H9 (cell line): ENCODE measurements at regions not wholly inside any gene's neighbourhood (a gene's known extent, or its start where the extent isn't known, plus 50 kb on each side); places are given as distances from the start of the nearest gene placed in this dataset.

Source experiments
- DNase-seq: peaks from one replicate; pipeline ENCODE4 v3.0.0-alpha.2; 2017
- H2AFZ ChIP-seq: one replicate; pipeline ENCODE4 v1.6.1; 2013; ENCODE audit warnings: mild to moderate bottlenecking, low read length, control low read depth, moderate library complexity
- H2AK5ac ChIP-seq: 2 replicates; pipeline ENCODE4 v1.6.1; 2013; ENCODE audit warnings: low read length, control low read depth, mixed read lengths; ENCODE audit not compliant: insufficient read length
- H2BK120ac ChIP-seq: one replicate; pipeline ENCODE4 v1.6.1; 2013; ENCODE audit warnings: low read depth, mild to moderate bottlenecking, low read length, control low read depth, inconsistent platforms; ENCODE audit not compliant: poor library complexity, severe bottlenecking
- H2BK12ac ChIP-seq: 2 replicates; pipeline ENCODE4 v1.6.1; 2013; ENCODE audit warnings: low read length, control low read depth, mixed read lengths, low read depth; ENCODE audit not compliant: insufficient read length
- H2BK15ac ChIP-seq: 2 replicates; pipeline ENCODE4 v1.6.1; 2013; ENCODE audit warnings: low read depth, low read length, control low read depth
- H2BK20ac ChIP-seq: one replicate; pipeline ENCODE4 v1.6.1; 2013; ENCODE audit warnings: low read depth, mild to moderate bottlenecking, low read length, control low read depth, inconsistent platforms; ENCODE audit not compliant: poor library complexity, severe bottlenecking
- H2BK5ac ChIP-seq: 2 replicates; pipeline ENCODE4 v1.6.1; 2013; ENCODE audit warnings: low read length, control low read depth, mixed read lengths; ENCODE audit not compliant: insufficient read length
- H3K14ac ChIP-seq: 2 replicates; pipeline ENCODE4 v1.6.1; 2013; ENCODE audit warnings: low read length, control low read depth; ENCODE audit not compliant: insufficient read depth
- H3K18ac ChIP-seq: 2 replicates; pipeline ENCODE4 v1.6.1; 2013; ENCODE audit warnings: low read depth, mild to moderate bottlenecking, mixed read lengths, low read length, control low read depth; ENCODE audit not compliant: insufficient read length
- H3K23ac ChIP-seq: 2 replicates; pipeline ENCODE4 v1.6.1; 2013; ENCODE audit warnings: low read length, control low read depth, mixed read lengths, low read depth; ENCODE audit not compliant: insufficient read length
- H3K23me2 ChIP-seq: 2 replicates; pipeline ENCODE4 v1.6.1; 2013; ENCODE audit warnings: low read depth, mild to moderate bottlenecking, mixed read lengths, low read length, control low read depth; ENCODE audit not compliant: insufficient read length, poor library complexity, severe bottlenecking
- H3K27ac ChIP-seq: 2 replicates; pipeline ENCODE4 v1.5.1; 2013; ENCODE audit warnings: low read length, control low read depth, mixed read lengths, low read depth; ENCODE audit not compliant: insufficient read length
- H3K27me3 ChIP-seq: 2 replicates; pipeline ENCODE4 v1.6.1; 2013; ENCODE audit warnings: low read length, control low read depth, inconsistent platforms; ENCODE audit not compliant: insufficient read depth
- H3K4ac ChIP-seq: 2 replicates; pipeline ENCODE4 v1.6.1; 2013; ENCODE audit warnings: low read depth, mild to moderate bottlenecking, control low read depth, inconsistent platforms, low read length, moderate library complexity
- H3K4me1 ChIP-seq: 2 replicates; pipeline ENCODE4 v1.6.1; 2013; ENCODE audit warnings: low read length, control low read depth, inconsistent platforms; ENCODE audit not compliant: insufficient read depth
- H3K4me2 ChIP-seq: 2 replicates; pipeline ENCODE4 v1.6.1; 2013; ENCODE audit warnings: low read length, control low read depth, mixed read lengths; ENCODE audit not compliant: insufficient read length, insufficient read depth
- H3K56ac ChIP-seq: 2 replicates; pipeline ENCODE4 v1.6.1; 2013; ENCODE audit warnings: low read depth, mild to moderate bottlenecking, mixed read lengths, low read length, control low read depth; ENCODE audit not compliant: insufficient read length
- H3K79me1 ChIP-seq: 2 replicates; pipeline ENCODE4 v1.6.1; 2013; ENCODE audit warnings: low read depth, mild to moderate bottlenecking, moderate library complexity, low read length, control low read depth, inconsistent platforms; ENCODE audit not compliant: insufficient read depth, poor library complexity, severe bottlenecking
- H3K79me2 ChIP-seq: 2 replicates; pipeline ENCODE4 v1.6.1; 2013; ENCODE audit warnings: low read length, control low read depth, inconsistent platforms; ENCODE audit not compliant: insufficient read depth
- H3K9ac ChIP-seq: 2 replicates; pipeline ENCODE4 v1.6.1; 2013; ENCODE audit warnings: low read length, control low read depth, mixed read lengths; ENCODE audit not compliant: insufficient read length; ENCODE audit errors: extremely low read depth
- H3K9me3 ChIP-seq: one replicate; pipeline ENCODE4 v1.6.1; 2013; ENCODE audit warnings: low read depth, low read length, inconsistent platforms; ENCODE audit not compliant: control insufficient read depth
- H3T11ph ChIP-seq: one replicate; pipeline ENCODE4 v1.6.1; 2013; ENCODE audit warnings: mild to moderate bottlenecking, low read length, control low read depth, inconsistent platforms
- H4K20me1 ChIP-seq: one replicate; pipeline ENCODE4 v1.6.1; 2013; ENCODE audit not compliant: control insufficient read depth, insufficient read length, insufficient read depth
- H4K5ac ChIP-seq: 2 replicates; pipeline ENCODE4 v1.6.1; 2013; ENCODE audit warnings: low read depth, mild to moderate bottlenecking, mixed read lengths, low read length, control low read depth; ENCODE audit not compliant: insufficient read length
- H4K8ac ChIP-seq: replicated peaks from 2 replicates; pipeline ENCODE4 v1.6.1; 2013; ENCODE audit warnings: low read length, control low read depth, mixed read lengths, low read depth; ENCODE audit not compliant: insufficient read length
- H4K91ac ChIP-seq: 2 replicates; pipeline ENCODE4 v1.6.1; 2013; ENCODE audit warnings: low read depth, mild to moderate bottlenecking, moderate library complexity, mixed read lengths, low read length, control low read depth; ENCODE audit not compliant: insufficient read length
- H3K27ac Mint-ChIP-seq, 3 experiments: 2 replicates in 2 of 3; 3 replicates in 1 of 3; pipeline ENCODE4 v1.8.0; 2020 to 2021; ENCODE audit warnings: mixed read lengths in 3 of 3, mild to moderate bottlenecking in 1 of 3, moderate library complexity in 1 of 3
- H3K27me3 Mint-ChIP-seq: 2 replicates; pipeline ENCODE4 v1.8.0; 2021; ENCODE audit warnings: low read depth, mild to moderate bottlenecking, moderate library complexity, mixed read lengths
- H3K36me3 Mint-ChIP-seq, 3 experiments: 2 replicates in 2 of 3; 3 replicates in 1 of 3; pipeline ENCODE4 v1.8.0; 2020 to 2021; ENCODE audit warnings: low read depth in 3 of 3, mixed read lengths in 3 of 3; ENCODE audit not compliant: insufficient read depth in 1 of 3
- H3K4me1 Mint-ChIP-seq, 2 experiments: 2 replicates each; pipeline ENCODE4 v1.8.0; 2020; ENCODE audit warnings: mixed read lengths in 2 of 2
- H3K4me3 Mint-ChIP-seq, 2 experiments: 2 replicates in 1 of 2; 3 replicates in 1 of 2; pipeline ENCODE4 v1.8.0; 2020 to 2021; ENCODE audit warnings: mild to moderate bottlenecking in 2 of 2, mixed read lengths in 2 of 2, moderate library complexity in 1 of 2
- H3K9me3 Mint-ChIP-seq, 2 experiments: 2 replicates in 1 of 2; 3 replicates in 1 of 2; pipeline ENCODE4 v1.8.0; 2020; ENCODE audit warnings: mild to moderate bottlenecking in 2 of 2, mixed read lengths in 2 of 2, moderate library complexity in 1 of 2
- CTCF ChIP-seq: fragments of 200-600 bp; sonication (generic); conservative IDR thresholded peaks from 3 replicates; pipeline ENCODE4 v1.8.0; 2021; ENCODE audit warnings: antibody characterized with exemption, mild to moderate bottlenecking

DNA sequence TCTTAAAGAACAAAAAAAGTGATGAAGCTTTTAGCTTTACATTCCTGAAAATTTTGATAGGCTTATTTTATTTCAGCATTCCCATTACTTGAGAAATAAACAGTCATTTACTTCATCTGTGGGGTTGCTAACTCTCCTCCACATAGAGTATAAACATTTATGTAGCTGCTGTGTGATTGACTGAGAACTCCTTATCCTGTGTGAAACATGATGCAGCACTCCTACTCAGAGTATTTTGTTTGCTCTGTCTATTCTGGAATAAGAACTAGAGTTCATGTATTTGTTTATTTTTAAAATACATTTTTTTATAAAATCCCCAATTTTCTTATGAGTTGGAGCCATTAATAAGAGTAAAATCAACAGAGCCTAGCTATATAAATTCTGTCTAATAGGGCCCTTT lies 318.7 kb upstream of the SPAG17 start:
- Histone ChIP-seq H3K27ac (no peak overlapping the region), H3K79me2 (no peaks in the 10 kb centered on the region), H2BK20ac (no peak overlapping the region), H3K14ac (no peak overlapping the region), H3K27me3 (no peaks in the 10 kb centered on the region), H4K5ac (no peak overlapping the region), H4K91ac (no peak overlapping the region), H2BK5ac (no peak overlapping the region), H3K4me1 (peaks cover 4% of the 10 kb centered on the region; the same call in 1 of the 2 replicates), H3T11ph (no peak overlapping the region), H3K23me2 (no peaks in the 10 kb centered on the region), H2BK12ac (no peak overlapping the region), H2AK5ac (no peak overlapping the region), H3K79me1 (no peaks in the 10 kb centered on the region), H4K20me1 (no peaks in the 10 kb centered on the region), H2AFZ (no peak overlapping the region), H3K56ac (no peak overlapping the region), H3K4ac (no peak overlapping the region), H3K18ac (no peak overlapping the region), H4K8ac (no peak overlapping the region), H3K4me2 (no peak overlapping the region), H2BK15ac (no peak overlapping the region), H2BK120ac (no peak overlapping the region), H3K9ac (no peak overlapping the region), H3K9me3 (no peaks in the 10 kb centered on the region), H3K23ac (no peak overlapping the region)
- H3K27ac Mint-ChIP-seq = no peak overlapping the region
- H3K4me1 Mint-ChIP-seq = peaks cover 5 to 8% of the 10 kb centered on the region in 2 experiments
- no peaks in the 10 kb centered on the region for H3K27me3 Mint-ChIP-seq
- H3K9me3 Mint-ChIP-seq = no peaks in the 10 kb centered on the region
- H3K4me3 Mint-ChIP-seq = no peak overlapping the region
- no peak for TF ChIP-seq CTCF
- no peaks in the 10 kb centered on the region for H3K36me3 Mint-ChIP-seq
- no peak for DNase-seq
